T-helper 2 cell treated with Interferon-gamma antibody and Interleukin-4, amounts not matched to agents 5 μg/mL and 100 μg/mL, for 36 hours (primary cell): ENCODE measurements at regions not wholly inside any gene's neighbourhood (a gene's known extent, or its start where the extent isn't known, plus 50 kb on each side); places are given as distances from the start of the nearest gene placed in this dataset.
"Not testable (repeated sequence)": the region's sequence is repeated elsewhere in the genome, so short reads cannot be mapped to it uniquely, and the experiment has no call there.

Source experiments
- DNase-seq: peaks from one replicate; pipeline ENCODE4 v3.0.0; 2021; ENCODE audit warnings: low spot score
- H3K27ac Mint-ChIP-seq: one replicate; pipeline ENCODE4 v1.8.0; 2021; ENCODE audit warnings: mild to moderate bottlenecking, mixed read lengths
- H3K27me3 Mint-ChIP-seq: one replicate; pipeline ENCODE4 v1.8.0; 2021; ENCODE audit warnings: low read depth, mixed read lengths
- H3K36me3 Mint-ChIP-seq: one replicate; pipeline ENCODE4 v1.8.0; 2021; ENCODE audit warnings: low read depth, mixed read lengths
- H3K4me1 Mint-ChIP-seq: one replicate; pipeline ENCODE4 v1.8.0; 2021; ENCODE audit warnings: low read depth, mixed read lengths
- H3K4me3 Mint-ChIP-seq: one replicate; pipeline ENCODE4 v1.8.0; 2022; ENCODE audit warnings: mild to moderate bottlenecking, moderate library complexity, mixed read lengths
- H3K9me3 Mint-ChIP-seq: one replicate; pipeline ENCODE4 v1.8.0; 2021; ENCODE audit warnings: mixed read lengths

- peaks cover 8% of the 10 kb centered on the region for H3K27me3 Mint-ChIP-seq
- no peaks in the 10 kb centered on the region for H3K9me3 Mint-ChIP-seq
- no peak overlapping the region for H3K27ac Mint-ChIP-seq
- no peak for DNase-seq
- no peaks in the 10 kb centered on the region for H3K4me1 Mint-ChIP-seq
- H3K36me3 Mint-ChIP-seq, result no peaks in the 10 kb centered on the region
- H3K4me3 Mint-ChIP-seq, result no peak overlapping the region
Observed at GRCh38 chr17:51463353-51463752, 203.0 kb downstream of the UTP18 start.

- H3K4me3 Mint-ChIP-seq, result no peak overlapping the region
- no peaks in the 10 kb centered on the region for H3K36me3 Mint-ChIP-seq
- DNase-seq, result no peak
- peaks cover 7% of the 10 kb centered on the region for H3K27me3 Mint-ChIP-seq
- H3K4me1 Mint-ChIP-seq, result no peaks in the 10 kb centered on the region
- no peaks in the 10 kb centered on the region for H3K9me3 Mint-ChIP-seq
- H3K27ac Mint-ChIP-seq, result no peak overlapping the region
Observed at GRCh38 chr17:51467336-51467735, 207.0 kb downstream of the UTP18 start.

- DNase-seq, result no peak
- Mint-ChIP-seq H3K27ac (no peak overlapping the region), H3K9me3 (no peaks in the 10 kb centered on the region), H3K4me1 (no peaks in the 10 kb centered on the region), H3K27me3 (peaks cover 9% of the 10 kb centered on the region), H3K4me3 (no peak overlapping the region), H3K36me3 (no peaks in the 10 kb centered on the region)
Observed at GRCh38 chr17:51472670-51473205, 212.4 kb downstream of the UTP18 start.

GRCh38 chr17:51474764-51475163 lies 214.4 kb downstream of the UTP18 start:
- H3K27me3 Mint-ChIP-seq, result peaks cover 13% of the 10 kb centered on the region
- no peaks in the 10 kb centered on the region for H3K36me3 Mint-ChIP-seq
- no peaks in the 10 kb centered on the region for H3K4me1 Mint-ChIP-seq

GRCh38 chr17:51475730-51476129 lies 215.4 kb downstream of the UTP18 start:
- DNase-seq, result no peak
- H3K27me3 Mint-ChIP-seq, result peaks cover 13% of the 10 kb centered on the region
- H3K4me3 Mint-ChIP-seq, result no peak overlapping the region
- peaks cover 1% of the 10 kb centered on the region for H3K9me3 Mint-ChIP-seq
- no peaks in the 10 kb centered on the region for H3K36me3 Mint-ChIP-seq
- H3K4me1 Mint-ChIP-seq, result no peaks in the 10 kb centered on the region
- no peak overlapping the region for H3K27ac Mint-ChIP-seq

More at GRCh38 chr17:51474764-51475163, 214.4 kb downstream of the UTP18 start:
- H3K4me3 Mint-ChIP-seq, result no peak overlapping the region
- H3K27ac Mint-ChIP-seq, result no peak overlapping the region
- no peak for DNase-seq
- no peaks in the 10 kb centered on the region for H3K9me3 Mint-ChIP-seq

- peaks cover 4% of the 10 kb centered on the region for H3K27me3 Mint-ChIP-seq
- H3K27ac Mint-ChIP-seq, result no peak overlapping the region
- H3K36me3 Mint-ChIP-seq, result no peaks in the 10 kb centered on the region
- no peak overlapping the region for H3K4me3 Mint-ChIP-seq
- no peak for DNase-seq
- no peaks in the 10 kb centered on the region for H3K4me1 Mint-ChIP-seq
- peaks cover 11% of the 10 kb centered on the region for H3K9me3 Mint-ChIP-seq
Observed at GRCh38 chr17:51479303-51479702, 219.0 kb downstream of the UTP18 start.

GRCh38 chr17:51481370-51481769 lies 221.0 kb downstream of the UTP18 start:
- DNase-seq, result no peak
- Mint-ChIP-seq H3K9me3 (peaks cover 11% of the 10 kb centered on the region), H3K36me3 (no peaks in the 10 kb centered on the region), H3K27me3 (peaks cover 4% of the 10 kb centered on the region), H3K27ac (no peak overlapping the region), H3K4me3 (no peak overlapping the region), H3K4me1 (no peaks in the 10 kb centered on the region)

GRCh38 chr17:51482248-51482647 lies 221.9 kb downstream of the UTP18 start:
- not testable (repeated sequence) for H3K4me3 Mint-ChIP-seq, H3K27me3 Mint-ChIP-seq, DNase-seq, H3K36me3 Mint-ChIP-seq, H3K27ac Mint-ChIP-seq, H3K4me1 Mint-ChIP-seq
- H3K9me3 Mint-ChIP-seq, result peaks cover 11% of the 10 kb centered on the region

GRCh38 chr17:51486091-51486490 lies 225.7 kb downstream of the UTP18 start:
- H3K4me1 Mint-ChIP-seq, result peaks cover 4% of the 10 kb centered on the region
- H3K27me3 Mint-ChIP-seq, result no peaks in the 10 kb centered on the region
- no peaks in the 10 kb centered on the region for H3K36me3 Mint-ChIP-seq
- H3K9me3 Mint-ChIP-seq, result peaks cover 6% of the 10 kb centered on the region
- no peak overlapping the region for H3K27ac Mint-ChIP-seq
- no peak for DNase-seq
- H3K4me3 Mint-ChIP-seq, result no peak overlapping the region

GRCh38 chr17:51486885-51487520 lies 226.7 kb downstream of the UTP18 start:
- H3K4me1 Mint-ChIP-seq, result peaks cover 4% of the 10 kb centered on the region
- no peak for DNase-seq
- no peak overlapping the region for H3K4me3 Mint-ChIP-seq
- H3K27me3 Mint-ChIP-seq, result no peaks in the 10 kb centered on the region
- no peaks in the 10 kb centered on the region for H3K9me3 Mint-ChIP-seq
- no peak overlapping the region for H3K27ac Mint-ChIP-seq
- no peaks in the 10 kb centered on the region for H3K36me3 Mint-ChIP-seq

- Mint-ChIP-seq H3K36me3 (no peaks in the 10 kb centered on the region), H3K9me3 (no peaks in the 10 kb centered on the region), H3K4me1 (peaks cover 4% of the 10 kb centered on the region), H3K27ac (no peak overlapping the region), H3K27me3 (no peaks in the 10 kb centered on the region), H3K4me3 (no peak overlapping the region)
- peak; percentile 7 for DNase-seq
Observed at GRCh38 chr17:51487947-51488346, 227.6 kb downstream of the UTP18 start.

- Mint-ChIP-seq H3K27ac (no peak overlapping the region), H3K36me3 (no peaks in the 10 kb centered on the region), H3K27me3 (peaks cover 7% of the 10 kb centered on the region), H3K9me3 (no peaks in the 10 kb centered on the region), H3K4me1 (peaks cover 4% of the 10 kb centered on the region), H3K4me3 (no peak overlapping the region)
- no peak for DNase-seq
Observed at GRCh38 chr17:51491416-51491815, 231.1 kb downstream of the UTP18 start.

GRCh38 chr17:51493206-51493605 lies 232.9 kb downstream of the UTP18 start:
- Mint-ChIP-seq H3K4me3 (no peak overlapping the region), H3K4me1 (no peaks in the 10 kb centered on the region), H3K36me3 (no peaks in the 10 kb centered on the region), H3K27me3 (peaks cover 11% of the 10 kb centered on the region), H3K9me3 (no peaks in the 10 kb centered on the region), H3K27ac (no peak overlapping the region)
- DNase-seq, result no peak

GRCh38 chr17:51496378-51496777 lies 236.0 kb downstream of the UTP18 start:
- no peak overlapping the region for H3K4me3 Mint-ChIP-seq
- H3K27me3 Mint-ChIP-seq, result peaks cover 11% of the 10 kb centered on the region
- no peaks in the 10 kb centered on the region for H3K9me3 Mint-ChIP-seq
- H3K4me1 Mint-ChIP-seq, result no peaks in the 10 kb centered on the region
- H3K36me3 Mint-ChIP-seq, result no peaks in the 10 kb centered on the region
- DNase-seq, result no peak
- no peak overlapping the region for H3K27ac Mint-ChIP-seq

GRCh38 chr17:51499897-51500296 lies 239.6 kb downstream of the UTP18 start:
- Mint-ChIP-seq H3K27ac (no peak overlapping the region), H3K4me3 (no peak overlapping the region), H3K4me1 (no peaks in the 10 kb centered on the region), H3K9me3 (no peaks in the 10 kb centered on the region), H3K36me3 (no peaks in the 10 kb centered on the region), H3K27me3 (peaks cover 18% of the 10 kb centered on the region)
- no peak for DNase-seq
